HEK293T (cell line): ENCODE measurements at regions not wholly inside any gene's neighbourhood (a gene's known extent, or its start where the extent isn't known, plus 50 kb on each side); places are given as distances from the start of the nearest gene placed in this dataset.

ENCODE experiments used
- ARNT ChIP-seq: fragments of 450-650 bp; IDR thresholded peaks from 2 replicates; pipeline ENCODE4 v1.6.1; 2017; ENCODE audit warnings: mild to moderate bottlenecking
- BHLHE40 ChIP-seq: fragments of 450-650 bp; IDR thresholded peaks from 2 replicates; pipeline ENCODE4 v1.6.1; 2016; ENCODE audit warnings: mild to moderate bottlenecking, moderate library complexity, borderline replicate concordance
- FOXA1 ChIP-seq: fragments of 450-650 bp; IDR thresholded peaks from 2 replicates; pipeline ENCODE4 v1.6.1; 2016; ENCODE audit warnings: mild to moderate bottlenecking
- FOXK2 ChIP-seq: fragments of 450-650 bp; IDR thresholded peaks from 2 replicates; pipeline ENCODE4 v1.6.1; 2016; ENCODE audit warnings: mild to moderate bottlenecking
- LEF1 ChIP-seq: fragments of 450-650 bp; IDR thresholded peaks from 2 replicates; pipeline ENCODE4 v1.6.1; 2017; ENCODE audit warnings: mild to moderate bottlenecking, borderline replicate concordance
- NFRKB ChIP-seq: fragments of 450-650 bp; IDR thresholded peaks from 2 replicates; pipeline ENCODE4 v1.6.1; 2016; ENCODE audit warnings: mild to moderate bottlenecking, moderate library complexity
- SP1 ChIP-seq: fragments of 450-650 bp; IDR thresholded peaks from 2 replicates; pipeline ENCODE4 v1.6.1; 2017
- SUZ12 ChIP-seq: fragments of 450-650 bp; IDR thresholded peaks from 2 replicates; pipeline ENCODE4 v1.6.1; 2016; ENCODE audit warnings: mild to moderate bottlenecking
- TARDBP ChIP-seq: fragments of 450-650 bp; IDR thresholded peaks from 2 replicates; pipeline ENCODE4 v1.6.1; 2016

GRCh38 chr18:45361125-45361851 is 254.0 kb upstream of the SLC14A2 start:
- no peak for TF ChIP-seq NFRKB
- no peak for TF ChIP-seq FOXK2
- TF ChIP-seq SUZ12: no peak
- TF ChIP-seq TARDBP: no peak
- no peak for TF ChIP-seq ARNT
- TF ChIP-seq SP1: no peak
- no peak for TF ChIP-seq LEF1
- no peak for TF ChIP-seq FOXA1
- no peak for TF ChIP-seq BHLHE40
